ENCODE measurements at regions not wholly inside any gene's neighbourhood (a gene's known extent, or its start where the extent isn't known, plus 50 kb on each side); places are given as distances from the start of the nearest gene placed in this dataset.

GRCh38 chr22:46081036-46081830 is 69.1 kb upstream of the PPARA start (continued):
- TF ChIP-seq, protein P1, sequence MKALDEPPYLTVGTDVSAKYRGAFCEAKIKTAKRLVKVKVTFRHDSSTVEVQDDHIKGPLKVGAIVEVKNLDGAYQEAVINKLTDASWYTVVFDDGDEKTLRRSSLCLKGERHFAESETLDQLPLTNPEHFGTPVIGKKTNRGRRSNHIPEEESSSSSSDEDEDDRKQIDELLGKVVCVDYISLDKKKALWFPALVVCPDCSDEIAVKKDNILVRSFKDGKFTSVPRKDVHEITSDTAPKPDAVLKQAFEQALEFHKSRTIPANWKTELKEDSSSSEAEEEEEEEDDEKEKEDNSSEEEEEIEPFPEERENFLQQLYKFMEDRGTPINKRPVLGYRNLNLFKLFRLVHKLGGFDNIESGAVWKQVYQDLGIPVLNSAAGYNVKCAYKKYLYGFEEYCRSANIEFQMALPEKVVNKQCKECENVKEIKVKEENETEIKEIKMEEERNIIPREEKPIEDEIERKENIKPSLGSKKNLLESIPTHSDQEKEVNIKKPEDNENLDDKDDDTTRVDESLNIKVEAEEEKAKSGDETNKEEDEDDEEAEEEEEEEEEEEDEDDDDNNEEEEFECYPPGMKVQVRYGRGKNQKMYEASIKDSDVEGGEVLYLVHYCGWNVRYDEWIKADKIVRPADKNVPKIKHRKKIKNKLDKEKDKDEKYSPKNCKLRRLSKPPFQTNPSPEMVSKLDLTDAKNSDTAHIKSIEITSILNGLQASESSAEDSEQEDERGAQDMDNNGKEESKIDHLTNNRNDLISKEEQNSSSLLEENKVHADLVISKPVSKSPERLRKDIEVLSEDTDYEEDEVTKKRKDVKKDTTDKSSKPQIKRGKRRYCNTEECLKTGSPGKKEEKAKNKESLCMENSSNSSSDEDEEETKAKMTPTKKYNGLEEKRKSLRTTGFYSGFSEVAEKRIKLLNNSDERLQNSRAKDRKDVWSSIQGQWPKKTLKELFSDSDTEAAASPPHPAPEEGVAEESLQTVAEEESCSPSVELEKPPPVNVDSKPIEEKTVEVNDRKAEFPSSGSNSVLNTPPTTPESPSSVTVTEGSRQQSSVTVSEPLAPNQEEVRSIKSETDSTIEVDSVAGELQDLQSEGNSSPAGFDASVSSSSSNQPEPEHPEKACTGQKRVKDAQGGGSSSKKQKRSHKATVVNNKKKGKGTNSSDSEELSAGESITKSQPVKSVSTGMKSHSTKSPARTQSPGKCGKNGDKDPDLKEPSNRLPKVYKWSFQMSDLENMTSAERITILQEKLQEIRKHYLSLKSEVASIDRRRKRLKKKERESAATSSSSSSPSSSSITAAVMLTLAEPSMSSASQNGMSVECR (CRISPR knock-in tag; IDR thresholded peaks at IDR 0.05; ENCODE audit: borderline replicate concordance) = no peak
- TF ChIP-seq, protein P2, sequence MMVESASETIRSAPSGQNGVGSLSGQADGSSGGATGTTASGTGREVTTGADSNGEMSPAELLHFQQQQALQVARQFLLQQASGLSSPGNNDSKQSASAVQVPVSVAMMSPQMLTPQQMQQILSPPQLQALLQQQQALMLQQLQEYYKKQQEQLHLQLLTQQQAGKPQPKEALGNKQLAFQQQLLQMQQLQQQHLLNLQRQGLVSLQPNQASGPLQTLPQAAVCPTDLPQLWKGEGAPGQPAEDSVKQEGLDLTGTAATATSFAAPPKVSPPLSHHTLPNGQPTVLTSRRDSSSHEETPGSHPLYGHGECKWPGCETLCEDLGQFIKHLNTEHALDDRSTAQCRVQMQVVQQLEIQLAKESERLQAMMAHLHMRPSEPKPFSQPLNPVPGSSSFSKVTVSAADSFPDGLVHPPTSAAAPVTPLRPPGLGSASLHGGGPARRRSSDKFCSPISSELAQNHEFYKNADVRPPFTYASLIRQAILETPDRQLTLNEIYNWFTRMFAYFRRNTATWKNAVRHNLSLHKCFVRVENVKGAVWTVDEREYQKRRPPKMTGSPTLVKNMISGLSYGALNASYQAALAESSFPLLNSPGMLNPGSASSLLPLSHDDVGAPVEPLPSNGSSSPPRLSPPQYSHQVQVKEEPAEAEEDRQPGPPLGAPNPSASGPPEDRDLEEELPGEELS (CRISPR knock-in tag; IDR thresholded peaks at IDR 0.05) = no peak
- TF ChIP-seq TEAD1 (CRISPR knock-in tag; IDR thresholded peaks at IDR 0.05) (no peak), E2F5 (CRISPR knock-in tag; IDR thresholded peaks at IDR 0.05) (no peak), AFF4 (CRISPR knock-in tag; IDR thresholded peaks at IDR 0.05; ENCODE audit: borderline replicate concordance) (no peak)

GRCh38 chr22:46081831-46082210 is 68.5 kb upstream of the PPARA start:
- CTCF ChIA-PET = interaction anchor here (1.3 to 2.8 kb wide), 3 partner anchors 12 to 87 kb away, joined by 3 to 13 read pairs (median 10); no protein-coding TSS in a partner anchor
- no peaks in the 10 kb centered on the region for H3K27me3 Mint-ChIP-seq (ENCODE audit: low read depth)
- no peaks in the 10 kb centered on the region for H3K9me3 Mint-ChIP-seq
- no peak for ATAC-seq
- POLR2A ChIA-PET = interaction anchor here (0.6 to 1.8 kb wide), 2 partner anchors 76 to 466 kb away, joined by 4 to 5 read pairs; no protein-coding TSS in a partner anchor
- DNase-seq (ENCODE audit: low spot score) = peak; percentile 10
- H3K36me3 Mint-ChIP-seq = no peaks in the 10 kb centered on the region
- TF ChIP-seq ZNF232 (CRISPR knock-in tag; IDR thresholded peaks at IDR 0.05) (no peak), KAT7 (CRISPR knock-in tag; IDR thresholded peaks at IDR 0.05; ENCODE audit: borderline replicate concordance) (no peak), ZNF121 (CRISPR knock-in tag; IDR thresholded peaks at IDR 0.05) (no peak), ELF4 (CRISPR knock-in tag; IDR thresholded peaks at IDR 0.05; ENCODE audit: low read depth) (no peak), GABPB1 (CRISPR knock-in tag; IDR thresholded peaks at IDR 0.05) (no peak), ESRRA (CRISPR knock-in tag; IDR thresholded peaks at IDR 0.05; ENCODE audit: borderline replicate concordance) (no peak), HMGXB4 (CRISPR knock-in tag; IDR thresholded peaks at IDR 0.05) (no peak), ZNF263 (CRISPR knock-in tag; IDR thresholded peaks at IDR 0.05; ENCODE audit: low read depth) (no peak)
- TF ChIP-seq, protein P3, sequence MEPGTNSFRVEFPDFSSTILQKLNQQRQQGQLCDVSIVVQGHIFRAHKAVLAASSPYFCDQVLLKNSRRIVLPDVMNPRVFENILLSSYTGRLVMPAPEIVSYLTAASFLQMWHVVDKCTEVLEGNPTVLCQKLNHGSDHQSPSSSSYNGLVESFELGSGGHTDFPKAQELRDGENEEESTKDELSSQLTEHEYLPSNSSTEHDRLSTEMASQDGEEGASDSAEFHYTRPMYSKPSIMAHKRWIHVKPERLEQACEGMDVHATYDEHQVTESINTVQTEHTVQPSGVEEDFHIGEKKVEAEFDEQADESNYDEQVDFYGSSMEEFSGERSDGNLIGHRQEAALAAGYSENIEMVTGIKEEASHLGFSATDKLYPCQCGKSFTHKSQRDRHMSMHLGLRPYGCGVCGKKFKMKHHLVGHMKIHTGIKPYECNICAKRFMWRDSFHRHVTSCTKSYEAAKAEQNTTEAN (CRISPR knock-in tag; IDR thresholded peaks at IDR 0.05) = no peak
- H3K27ac Mint-ChIP-seq = 0 out of 2 replicates have a peak overlapping the region, but pooled peaks have one; percentile 68
- peaks cover 17% of the 10 kb centered on the region for H3K4me1 Mint-ChIP-seq
- no peak overlapping the region for H3K4me3 Mint-ChIP-seq
